HG03135 (cell line): ENCODE measurements at regions not wholly inside any gene's neighbourhood (a gene's known extent, or its start where the extent isn't known, plus 50 kb on each side); places are given as distances from the start of the nearest gene placed in this dataset.
A peak's percentile ranks its signal among the peaks of the same experiment; 100 is the strongest.
"Not testable (repeated sequence)": the region's sequence is repeated elsewhere in the genome, so short reads cannot be mapped to it uniquely, and the experiment has no call there.

ENCODE experiments used
- ATAC-seq: cut with Tn5 transposase; IDR thresholded peaks from one replicate; pipeline ENCODE4 v1.9.1; 2021; ENCODE audit warnings: mild to moderate bottlenecking, moderate library complexity; ENCODE audit not compliant: unreplicated experiment

- no peak for ATAC-seq
Measured at GRCh38 chr4:179164267-179164999, 1722.2 kb upstream of the AGA start.

DNA sequence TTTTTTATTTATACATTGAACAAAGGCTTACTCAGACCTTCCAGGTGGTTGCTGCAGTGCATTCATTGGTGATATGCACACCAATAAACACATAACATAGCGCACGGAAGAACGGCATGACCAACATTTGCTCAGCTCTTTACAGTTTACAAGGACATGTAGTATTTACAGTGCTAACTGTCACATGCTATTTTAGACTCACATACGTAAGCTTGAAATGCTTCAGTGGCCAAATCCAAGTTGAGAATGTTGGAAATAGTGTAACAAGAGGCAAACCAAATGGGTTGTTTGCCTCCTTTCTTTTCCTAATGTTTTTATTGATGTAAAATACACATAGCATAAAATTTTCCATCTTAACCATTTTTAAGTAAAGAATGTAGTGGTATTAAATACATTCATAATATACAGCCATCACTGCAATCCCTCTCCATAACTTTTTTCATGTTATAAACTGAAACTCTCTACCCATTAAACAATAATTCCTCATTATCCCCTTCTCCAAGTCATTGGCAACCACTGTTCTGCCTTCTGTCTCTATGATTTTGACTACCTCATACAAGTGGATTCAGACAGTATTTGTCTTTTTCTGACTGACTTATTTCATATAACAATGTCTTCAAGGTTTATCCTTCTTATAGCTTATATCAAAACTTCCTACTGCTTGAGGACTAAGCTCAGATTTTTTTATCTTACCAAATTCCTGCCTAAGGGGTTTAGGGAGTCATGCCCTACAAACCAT is 1722.9 kb upstream of the AGA start:
- ATAC-seq = no peak

- no peak for ATAC-seq
Measured at GRCh38 chr4:179165862-179166261, 1723.6 kb upstream of the AGA start.

- ATAC-seq = not testable (repeated sequence)
Measured at GRCh38 chr4:179170308-179170707, 1728.1 kb upstream of the AGA start.

- no peak for ATAC-seq
Measured at GRCh38 chr4:179182741-179183140, 1740.5 kb upstream of the AGA start.

DNA sequence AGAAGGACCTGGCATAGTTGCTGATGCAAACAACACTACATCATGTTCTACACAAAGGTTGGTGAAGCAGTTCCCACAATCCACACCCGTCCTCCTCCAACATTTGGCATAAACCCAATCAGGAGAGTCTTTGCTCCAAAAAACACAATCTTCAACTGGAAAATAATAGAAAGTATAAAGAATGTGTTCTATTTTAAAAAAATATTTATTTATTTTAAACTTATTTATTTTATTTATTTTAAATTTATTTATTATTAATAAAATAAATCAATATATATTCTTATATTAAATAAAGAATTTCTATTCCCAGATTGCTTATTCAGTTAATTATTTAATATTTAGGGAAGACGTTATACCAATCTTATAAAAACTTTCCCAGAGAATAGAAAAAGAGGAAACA is 1753.7 kb upstream of the AGA start:
- ATAC-seq = no peak

DNA sequence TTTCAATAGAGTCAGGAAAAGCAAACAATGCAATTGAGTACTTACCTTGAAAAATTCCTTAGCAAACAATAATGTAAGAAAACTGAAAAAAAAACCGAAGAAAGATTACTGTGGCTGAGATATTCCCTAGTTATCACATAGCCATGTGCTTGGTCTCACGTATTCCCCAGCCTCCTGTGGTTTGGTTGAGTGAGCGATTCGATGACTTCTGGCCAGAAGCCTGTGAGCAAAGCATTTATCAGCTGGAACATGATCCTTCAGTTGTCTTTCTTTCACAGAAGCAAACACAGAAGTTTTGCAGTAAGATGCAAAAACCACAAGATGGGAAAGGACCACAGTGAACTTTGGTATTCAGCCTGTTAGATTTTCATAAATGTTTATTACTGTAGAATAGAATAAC is 1754.3 kb upstream of the AGA start:
- ATAC-seq = no peak

DNA sequence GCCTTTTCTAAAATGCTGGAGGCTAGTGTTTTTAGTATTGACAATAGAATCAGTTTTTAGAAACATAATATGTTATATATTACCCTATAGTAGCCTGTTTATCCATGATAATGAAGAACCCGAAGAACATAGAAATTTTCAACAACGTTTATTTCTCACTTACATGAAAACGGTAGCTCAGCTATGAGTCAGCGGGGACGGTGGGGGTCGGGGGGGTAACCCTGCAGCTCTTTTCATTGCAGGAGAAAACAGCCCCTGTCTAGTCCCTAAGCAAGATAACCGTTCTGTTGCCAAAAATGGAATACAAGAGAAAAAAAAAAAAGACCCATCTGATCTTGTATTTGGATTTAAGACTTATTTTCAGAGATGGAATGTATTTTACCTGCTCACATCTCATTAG is 1758.4 kb upstream of the AGA start:
- no peak for ATAC-seq

DNA sequence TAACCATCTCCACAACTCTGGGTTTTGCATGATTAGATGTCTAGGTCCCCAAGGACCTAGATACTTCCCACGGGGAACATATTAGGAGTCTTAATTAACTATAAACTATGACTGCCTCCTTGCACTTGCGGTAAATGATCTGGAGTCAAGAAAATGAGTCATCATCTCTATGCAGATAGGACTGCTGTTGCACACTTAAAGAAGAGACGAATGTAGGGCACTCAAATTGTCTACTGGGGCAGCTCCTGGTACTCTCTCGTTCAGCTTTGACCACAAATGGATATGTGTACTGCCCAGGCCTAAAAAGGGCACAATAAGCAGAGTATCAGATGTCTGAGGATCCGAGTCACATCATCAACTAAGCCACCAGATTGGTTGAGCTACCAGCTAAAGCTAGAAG is 1783.4 kb upstream of the AGA start:
- ATAC-seq = no peak

DNA sequence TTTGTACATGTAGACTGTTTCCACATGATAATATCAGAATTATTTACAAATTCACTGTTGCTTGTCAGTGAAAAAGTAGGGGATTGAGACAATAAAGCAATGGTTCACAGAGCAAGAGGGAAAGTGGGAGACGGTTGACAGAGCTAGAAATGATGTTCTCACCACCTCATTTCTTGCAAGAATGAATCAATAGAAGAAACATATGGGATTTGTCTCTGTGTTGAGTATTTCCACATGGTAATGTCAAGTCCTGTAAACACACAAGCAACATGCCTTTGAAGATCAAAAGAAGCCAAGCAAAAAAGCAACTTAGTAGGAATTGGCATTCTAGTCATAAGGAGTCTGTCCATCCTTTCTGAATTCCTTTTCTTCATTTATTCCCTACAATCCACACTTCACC is 1806.6 kb upstream of the AGA start:
- ATAC-seq = no peak

DNA sequence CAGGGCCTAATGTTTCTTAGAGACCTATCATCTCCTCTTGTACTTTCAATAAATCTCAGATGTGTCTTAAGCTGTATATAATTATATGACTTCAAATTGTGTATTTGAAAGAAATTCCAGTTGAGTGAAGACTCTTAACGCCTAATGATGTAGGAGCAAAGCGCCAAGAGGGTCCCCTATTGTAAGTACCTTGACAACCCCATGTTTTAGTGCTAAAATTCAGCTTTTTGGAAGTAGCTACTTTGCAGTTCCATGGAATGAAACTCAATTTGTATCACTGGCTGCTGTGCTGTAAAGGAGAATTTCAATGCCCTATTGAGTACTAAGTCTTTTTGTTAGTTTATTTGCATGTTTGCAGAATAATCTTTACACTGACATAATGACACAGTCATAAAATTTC is 1826.6 kb upstream of the AGA start:
- ATAC-seq = no peak

GRCh38 chr4:179272282-179272681 is 1830.0 kb upstream of the AGA start:
- no peak for ATAC-seq

GRCh38 chr4:179278647-179279046 is 1836.4 kb upstream of the AGA start:
- ATAC-seq = no peak

GRCh38 chr4:179285696-179286095 is 1843.5 kb upstream of the AGA start:
- no peak for ATAC-seq

DNA sequence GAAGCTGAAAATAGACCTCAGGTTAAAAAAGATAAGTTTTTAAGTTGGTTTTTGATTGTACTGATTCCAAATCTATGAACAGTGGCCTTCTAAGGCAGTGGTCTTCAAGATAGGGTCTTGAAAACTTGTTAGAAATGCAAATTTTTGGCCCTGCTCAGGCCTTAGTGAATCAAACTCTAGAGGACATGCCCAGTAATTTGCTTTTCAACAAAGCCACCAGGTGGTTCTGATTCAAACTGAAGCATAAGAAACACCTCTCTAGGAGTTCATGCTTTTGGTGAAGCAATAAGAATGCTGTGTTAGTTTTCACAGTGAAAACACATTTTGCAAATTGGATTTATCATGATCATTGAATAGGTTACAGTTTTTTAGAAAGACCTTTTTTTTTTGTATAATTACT is 1849.4 kb upstream of the AGA start:
- ATAC-seq = no peak

- ATAC-seq = no peak
Measured at GRCh38 chr4:179292468-179292867, 1850.2 kb upstream of the AGA start.

GRCh38 chr4:179307297-179308136 is 1865.3 kb upstream of the AGA start:
- peak; percentile 93 for ATAC-seq

GRCh38 chr4:179313823-179314222 is 1871.6 kb upstream of the AGA start:
- ATAC-seq = no peak

GRCh38 chr4:179325181-179325580 is 1882.9 kb upstream of the AGA start:
- ATAC-seq = no peak

DNA sequence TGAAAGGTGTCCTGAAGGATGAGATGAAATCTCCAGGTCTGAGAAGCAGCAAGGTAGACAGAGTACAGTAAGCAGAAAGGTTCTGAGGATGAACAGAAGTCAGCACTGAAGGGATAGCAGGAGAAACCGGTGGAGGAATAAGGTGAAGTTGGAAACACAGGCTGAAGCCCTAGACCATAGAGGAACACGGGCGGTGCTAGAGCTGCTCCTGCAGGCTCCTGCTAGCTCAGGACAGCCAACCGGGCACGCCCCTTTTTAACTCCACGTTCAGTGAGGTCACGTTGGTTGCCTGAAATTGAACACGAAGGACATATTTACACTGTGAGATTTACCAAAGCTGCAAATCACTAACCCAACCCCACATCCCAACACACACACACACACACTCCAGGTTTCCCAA is 1886.4 kb upstream of the AGA start:
- no peak for ATAC-seq

- no peak for ATAC-seq
Measured at GRCh38 chr4:179331362-179331761, 1889.1 kb upstream of the AGA start.

GRCh38 chr4:179344861-179345260 is 1902.6 kb upstream of the AGA start:
- no peak for ATAC-seq
